HG03045 (cell line): ENCODE measurements at regions not wholly inside any gene's neighbourhood (a gene's known extent, or its start where the extent isn't known, plus 50 kb on each side); places are given as distances from the start of the nearest gene placed in this dataset.
A peak's percentile ranks its signal among the peaks of the same experiment; 100 is the strongest.
"Not testable (repeated sequence)": the region's sequence is repeated elsewhere in the genome, so short reads cannot be mapped to it uniquely, and the experiment has no call there.

Source experiments
- ATAC-seq: cut with Tn5 transposase; IDR thresholded peaks from one replicate; pipeline ENCODE4 v1.9.1; 2021; ENCODE audit warnings: mild to moderate bottlenecking, moderate library complexity; ENCODE audit not compliant: unreplicated experiment

GRCh38 chr15:38115121-38115520 is 137.5 kb upstream of the SPRED1 start:
- ATAC-seq = no peak

- ATAC-seq = no peak
Observed at GRCh38 chr15:38117781-38118180, 134.9 kb upstream of the SPRED1 start.

GRCh38 chr15:38119865-38120264 is 132.8 kb upstream of the SPRED1 start:
- ATAC-seq = not testable (repeated sequence)

GRCh38 chr15:38127306-38127771 is 125.3 kb upstream of the SPRED1 start:
- no peak for ATAC-seq

- ATAC-seq = no peak
Observed at GRCh38 chr15:38128341-38128781, 124.3 kb upstream of the SPRED1 start.

GRCh38 chr15:38128921-38129320 is 123.7 kb upstream of the SPRED1 start:
- ATAC-seq = no peak

GRCh38 chr15:38129531-38130204 is 123.0 kb upstream of the SPRED1 start:
- ATAC-seq = peak; percentile 61

- ATAC-seq = peak; percentile 20
Observed at GRCh38 chr15:38130205-38130567, 122.5 kb upstream of the SPRED1 start.

- ATAC-seq = peak; percentile 58
Observed at GRCh38 chr15:38130740-38131498, 121.7 kb upstream of the SPRED1 start.

- no peak for ATAC-seq
Observed at GRCh38 chr15:38134252-38134651, 118.4 kb upstream of the SPRED1 start.

GRCh38 chr15:38142195-38142594 is 110.4 kb upstream of the SPRED1 start:
- ATAC-seq = not testable (repeated sequence)

GRCh38 chr15:38144921-38145320 is 107.7 kb upstream of the SPRED1 start:
- ATAC-seq = no peak

GRCh38 chr15:38145651-38146111 is 107.0 kb upstream of the SPRED1 start:
- ATAC-seq = no peak

- ATAC-seq = no peak
Observed at GRCh38 chr15:38147246-38147645, 105.4 kb upstream of the SPRED1 start.

GRCh38 chr15:38148471-38148870 is 104.2 kb upstream of the SPRED1 start:
- ATAC-seq = no peak

- ATAC-seq = no peak
Observed at GRCh38 chr15:38149315-38149714, 103.3 kb upstream of the SPRED1 start.

- ATAC-seq = no peak
Observed at GRCh38 chr15:38150148-38150547, 102.5 kb upstream of the SPRED1 start.

GRCh38 chr15:38150794-38151193 is 101.8 kb upstream of the SPRED1 start:
- ATAC-seq = no peak

GRCh38 chr15:38153781-38154180 is 98.9 kb upstream of the SPRED1 start:
- no peak for ATAC-seq

GRCh38 chr15:38154255-38154654 is 98.4 kb upstream of the SPRED1 start:
- ATAC-seq = no peak

GRCh38 chr15:38154837-38155236 is 97.8 kb upstream of the SPRED1 start:
- ATAC-seq = no peak

- no peak for ATAC-seq
Observed at GRCh38 chr15:38163658-38164057, 89.0 kb upstream of the SPRED1 start.
